Mesenchymal stem cell (in vitro differentiated cells and primary cell): ENCODE measurements at regions not wholly inside any gene's neighbourhood (a gene's known extent, or its start where the extent isn't known, plus 50 kb on each side); places are given as distances from the start of the nearest gene placed in this dataset.

Source experiments
- DNase-seq: peaks from one replicate; pipeline ENCODE4 v3.0.0-alpha.2; 2013
- H2AFZ ChIP-seq: one replicate; pipeline ENCODE4 v1.6.1; 2013; ENCODE audit warnings: low read depth, mild to moderate bottlenecking, control low read depth, inconsistent platforms, low read length, moderate library complexity
- H2AK5ac ChIP-seq: 2 replicates; pipeline ENCODE4 v1.6.1; 2013; ENCODE audit warnings: low read length, moderate library complexity, mild to moderate bottlenecking, inconsistent platforms; ENCODE audit not compliant: severe bottlenecking
- H2BK120ac ChIP-seq: one replicate; pipeline ENCODE4 v1.6.1; 2013; ENCODE audit warnings: low read depth, mild to moderate bottlenecking, inconsistent platforms, low read length, moderate library complexity
- H2BK12ac ChIP-seq, 2 experiments: one replicate each; pipeline ENCODE4 v1.6.1; 2013; ENCODE audit warnings: inconsistent platforms in 2 of 2, low read length in 2 of 2, mild to moderate bottlenecking in 2 of 2, moderate library complexity in 2 of 2, control low read depth in 1 of 2
- H2BK15ac ChIP-seq: one replicate; pipeline ENCODE4 v1.6.1; 2013; ENCODE audit warnings: mild to moderate bottlenecking, low read depth, inconsistent platforms; ENCODE audit not compliant: poor library complexity, severe bottlenecking
- H2BK5ac ChIP-seq: 2 replicates; pipeline ENCODE4 v1.6.1; 2013; ENCODE audit warnings: low read depth, mild to moderate bottlenecking, low read length, control low read depth, inconsistent platforms; ENCODE audit not compliant: poor library complexity, severe bottlenecking
- H3K14ac ChIP-seq, 2 experiments: one replicate each; pipeline ENCODE4 v1.6.1; 2013; ENCODE audit warnings: inconsistent platforms in 2 of 2, low read length in 2 of 2, control low read depth in 1 of 2, mild to moderate bottlenecking in 1 of 2, moderate library complexity in 1 of 2
- H3K18ac ChIP-seq, 2 experiments: one replicate each; pipeline ENCODE4 v1.6.1; 2013; ENCODE audit warnings: inconsistent platforms in 2 of 2, low read length in 2 of 2, control low read depth in 1 of 2, low read depth in 1 of 2, mild to moderate bottlenecking in 1 of 2
- H3K23ac ChIP-seq, 2 experiments: one replicate each; pipeline ENCODE4 v1.6.1; 2013; ENCODE audit warnings: inconsistent platforms in 2 of 2, low read length in 2 of 2, mild to moderate bottlenecking in 2 of 2, moderate library complexity in 2 of 2, control low read depth in 1 of 2
- H3K27ac ChIP-seq: 2 replicates; pipeline ENCODE4 v1.5.1; 2013; ENCODE audit warnings: mild to moderate bottlenecking, moderate library complexity, low read length, control low read depth, inconsistent platforms; ENCODE audit not compliant: poor library complexity, severe bottlenecking
- H3K27me3 ChIP-seq, 2 experiments: 2 replicates each; pipeline versions ENCODE4 v1.6.1 to v1.7.0; 2013; ENCODE audit warnings: low read length in 2 of 2, mild to moderate bottlenecking in 2 of 2, moderate library complexity in 2 of 2, control low read depth in 1 of 2, inconsistent platforms in 1 of 2; ENCODE audit not compliant: control insufficient read depth in 1 of 2, insufficient read depth in 1 of 2
- H3K36me3 ChIP-seq, 2 experiments: 2 replicates each; pipeline versions ENCODE4 v1.6.1 to v1.7.0; 2013; ENCODE audit warnings: low read length in 2 of 2, control low read depth in 1 of 2, inconsistent platforms in 1 of 2, low read depth in 1 of 2, mild to moderate bottlenecking in 1 of 2; ENCODE audit not compliant: insufficient read depth in 2 of 2, control insufficient read depth in 1 of 2
- H3K4ac ChIP-seq, 2 experiments: one replicate each; pipeline ENCODE4 v1.6.1; 2013; ENCODE audit warnings: inconsistent platforms in 2 of 2, low read length in 2 of 2, mild to moderate bottlenecking in 2 of 2, moderate library complexity in 2 of 2, control low read depth in 1 of 2, low read depth in 1 of 2
- H3K4me1 ChIP-seq: 2 replicates; pipeline ENCODE4 v1.6.1; 2013; ENCODE audit warnings: low read depth, low read length, control low read depth; ENCODE audit not compliant: control insufficient read depth, insufficient read depth
- H3K4me2 ChIP-seq: 2 replicates; pipeline ENCODE4 v1.6.1; 2013; ENCODE audit warnings: low read length, mild to moderate bottlenecking, inconsistent platforms; ENCODE audit not compliant: poor library complexity, severe bottlenecking
- H3K4me3 ChIP-seq, 2 experiments: 2 replicates each; pipeline versions ENCODE4 v1.5.1 to v1.7.0; 2013; ENCODE audit warnings: low read length in 2 of 2, mild to moderate bottlenecking in 2 of 2, control low read depth in 1 of 2, low read depth in 1 of 2; ENCODE audit not compliant: insufficient read depth in 1 of 2
- H3K79me1 ChIP-seq: replicated peaks from 2 replicates; pipeline ENCODE4 v1.6.1; 2013; ENCODE audit warnings: mild to moderate bottlenecking, control low read depth, low read length, inconsistent platforms; ENCODE audit not compliant: poor library complexity, severe bottlenecking
- H3K9ac ChIP-seq: 2 replicates; pipeline ENCODE4 v1.7.0; 2013; ENCODE audit warnings: mild to moderate bottlenecking, low read length, moderate library complexity
- H3K9me3 ChIP-seq: 2 replicates; pipeline ENCODE4 v1.7.0; 2013; ENCODE audit warnings: mild to moderate bottlenecking, low read length; ENCODE audit not compliant: control insufficient read depth
- H4K8ac ChIP-seq: one replicate; pipeline ENCODE4 v1.6.1; 2013; ENCODE audit warnings: inconsistent platforms, mild to moderate bottlenecking, low read length, moderate library complexity
- H4K91ac ChIP-seq: one replicate; pipeline ENCODE4 v1.6.1; 2013; ENCODE audit warnings: mild to moderate bottlenecking, low read length, inconsistent platforms
- WGBS: methylation state at CpG from one replicate; pipeline ENCODE4 v1.1.7; 2013; ENCODE audit warnings: mixed read lengths; 5-methylcytosine and 5-hydroxymethylcytosine counted together

DNA sequence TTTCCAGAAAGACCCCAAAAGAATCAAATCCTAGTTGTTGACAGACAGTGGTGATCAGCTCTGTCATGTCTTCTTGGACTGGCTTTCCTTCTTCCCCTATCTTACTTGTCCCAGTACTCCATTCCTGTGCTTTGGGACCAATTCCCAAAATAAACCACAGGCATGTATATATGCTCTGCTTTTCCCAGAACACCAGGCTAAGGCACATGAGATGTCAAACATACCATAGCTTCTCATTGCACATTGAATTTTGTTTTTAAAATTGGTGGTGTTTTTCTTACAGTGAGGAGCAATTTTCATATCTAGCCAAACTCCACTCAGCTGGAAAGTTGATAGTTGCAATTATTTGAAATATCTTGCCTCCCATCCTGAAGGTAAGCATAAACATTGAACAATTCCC is 88.9 kb upstream of the RGPD4 start:
- H3K4me1 ChIP-seq, result no peaks in the 10 kb centered on the region
- no peak overlapping the region for H2AFZ ChIP-seq
- no peaks in the 10 kb centered on the region for H3K79me1 ChIP-seq
- H3K36me3 ChIP-seq, result no peaks in the 10 kb centered on the region
- H4K8ac ChIP-seq, result no peak overlapping the region
- H2BK120ac ChIP-seq, result no peak overlapping the region
- H3K4me3 ChIP-seq, result no peak overlapping the region
- no peaks in the 10 kb centered on the region for H3K27me3 ChIP-seq
- no peak overlapping the region for H4K91ac ChIP-seq
- DNase-seq, result no peak
- H2BK15ac ChIP-seq, result no peak overlapping the region
- H2BK12ac ChIP-seq, result no peak overlapping the region
- no peak overlapping the region for H3K23ac ChIP-seq
- no peak overlapping the region for H3K14ac ChIP-seq
- no peaks in the 10 kb centered on the region for H3K9me3 ChIP-seq
- H3K27ac ChIP-seq, result no peak overlapping the region
- no peak overlapping the region for H2AK5ac ChIP-seq
- no peak overlapping the region for H3K4ac ChIP-seq
- no peak overlapping the region for H3K18ac ChIP-seq
- H2BK5ac ChIP-seq, result no peak overlapping the region
- H3K9ac ChIP-seq, result no peak overlapping the region
- H3K4me2 ChIP-seq, result no peak overlapping the region

DNA sequence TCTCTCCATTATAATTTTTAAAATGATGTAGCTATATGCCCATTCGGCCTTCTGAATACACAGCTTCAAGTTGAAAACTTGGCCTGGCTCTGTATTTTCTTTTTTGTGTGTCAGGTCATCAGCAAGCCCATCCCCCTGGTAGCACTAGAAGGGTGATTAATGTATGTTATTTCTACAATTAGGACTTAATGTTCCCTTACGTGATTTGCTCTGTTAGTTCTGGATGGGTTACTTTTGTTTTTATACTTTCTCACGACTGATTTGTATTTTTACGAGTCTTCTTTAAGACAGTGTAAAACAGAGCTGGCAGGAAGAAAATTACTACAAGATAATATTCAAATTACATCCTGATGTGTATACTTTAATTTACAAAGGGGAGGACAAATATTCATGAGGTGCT is 88.4 kb upstream of the RGPD4 start:
- 61% methylated on average over 4 of the region's 4 CpGs for WGBS
- Histone ChIP-seq H4K8ac (no peak overlapping the region), H3K79me1 (no peaks in the 10 kb centered on the region), H2BK15ac (no peak overlapping the region), H2AK5ac (no peak overlapping the region), H3K27ac (no peak overlapping the region), H3K4ac (no peak overlapping the region), H2BK120ac (no peak overlapping the region), H2BK12ac (no peak overlapping the region), H3K9ac (no peak overlapping the region), H3K4me3 (no peak overlapping the region), H3K14ac (no peak overlapping the region), H3K18ac (no peak overlapping the region), H3K4me1 (no peaks in the 10 kb centered on the region), H3K36me3 (no peaks in the 10 kb centered on the region), H2BK5ac (no peak overlapping the region), H3K23ac (no peak overlapping the region), H3K4me2 (no peak overlapping the region), H2AFZ (no peak overlapping the region), H4K91ac (no peak overlapping the region), H3K9me3 (no peaks in the 10 kb centered on the region), H3K27me3 (no peaks in the 10 kb centered on the region)
- peak; percentile 4 for DNase-seq

GRCh38 chr2:107740300-107740699 is 86.4 kb upstream of the RGPD4 start:
- Histone ChIP-seq H4K8ac (no peak overlapping the region), H2BK120ac (no peak overlapping the region), H3K27me3 (no peaks in the 10 kb centered on the region), H3K4me2 (no peak overlapping the region), H3K14ac (no peak overlapping the region), H2BK15ac (no peak overlapping the region), H3K23ac (no peak overlapping the region), H3K27ac (no peak overlapping the region), H4K91ac (no peak overlapping the region), H3K18ac (no peak overlapping the region), H3K79me1 (no peaks in the 10 kb centered on the region), H3K4ac (no peak overlapping the region), H2BK12ac (no peak overlapping the region), H3K4me3 (no peak overlapping the region), H3K4me1 (peaks cover 1% of the 10 kb centered on the region), H3K36me3 (no peaks in the 10 kb centered on the region), H2AK5ac (no peak overlapping the region), H2BK5ac (no peak overlapping the region), H2AFZ (no peak overlapping the region), H3K9ac (no peak overlapping the region), H3K9me3 (no peaks in the 10 kb centered on the region)
- no peak for DNase-seq
- WGBS, result 95% methylated on average over 2 of the region's 2 CpGs

- H3K4me1 ChIP-seq, result peaks cover 1% of the 10 kb centered on the region
- H3K4me2 ChIP-seq, result no peak overlapping the region
- H2BK5ac ChIP-seq, result no peak overlapping the region
- H3K4ac ChIP-seq, result no peak overlapping the region
- no peak overlapping the region for H4K8ac ChIP-seq
- H2AK5ac ChIP-seq, result no peak overlapping the region
- H3K18ac ChIP-seq, result no peak overlapping the region
- no peak overlapping the region for H2BK12ac ChIP-seq
- H3K14ac ChIP-seq, result no peak overlapping the region
- no peak overlapping the region for H2BK120ac ChIP-seq
- no peaks in the 10 kb centered on the region for H3K36me3 ChIP-seq
- no peak overlapping the region for H4K91ac ChIP-seq
- no peaks in the 10 kb centered on the region for H3K79me1 ChIP-seq
- no peak for DNase-seq
- H3K27me3 ChIP-seq, result no peaks in the 10 kb centered on the region
- no peaks in the 10 kb centered on the region for H3K9me3 ChIP-seq
- 83% methylated on average over 5 of the region's 5 CpGs for WGBS
- no peak overlapping the region for H2AFZ ChIP-seq
- H3K23ac ChIP-seq, result no peak overlapping the region
- H3K27ac ChIP-seq, result no peak overlapping the region
- no peak overlapping the region for H3K4me3 ChIP-seq
- no peak overlapping the region for H3K9ac ChIP-seq
- no peak overlapping the region for H2BK15ac ChIP-seq
Measured at GRCh38 chr2:107742460-107743027, 84.1 kb upstream of the RGPD4 start.
